ENCODE measurements at regions not wholly inside any gene's neighbourhood (a gene's known extent, or its start where the extent isn't known, plus 50 kb on each side); places are given as distances from the start of the nearest gene placed in this dataset.

DNA sequence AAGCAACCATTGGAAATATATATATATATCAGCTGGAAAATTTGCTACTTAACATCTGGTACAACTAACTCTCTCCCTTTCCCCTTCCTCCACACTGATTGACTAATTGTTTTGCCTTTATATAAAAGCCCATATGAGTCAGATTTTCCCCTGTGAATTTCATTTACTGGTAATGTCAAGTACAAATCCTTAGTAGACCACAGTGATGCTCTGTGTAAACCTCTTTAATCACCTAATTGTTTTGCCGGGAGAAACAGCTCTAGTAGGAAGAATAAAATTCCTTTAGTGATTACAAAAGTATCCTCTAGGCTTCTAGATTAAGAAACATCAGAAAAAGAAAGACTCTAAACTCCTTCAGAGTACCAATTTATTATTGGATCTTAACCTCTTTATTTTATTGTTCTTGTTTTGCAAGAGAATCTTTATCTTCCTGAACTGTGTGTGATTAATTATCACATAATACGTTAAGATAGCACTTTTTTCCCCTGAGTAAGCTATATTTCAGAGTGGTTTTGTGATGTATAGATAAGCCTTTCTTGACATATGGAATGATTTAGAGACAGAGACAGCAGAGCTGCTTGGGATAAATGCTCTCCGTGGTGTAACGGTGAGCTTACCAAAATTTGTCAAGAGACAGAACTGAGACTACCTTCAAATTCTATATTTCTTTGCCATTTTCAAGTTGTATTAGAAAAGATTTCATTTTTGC lies 1606.4 kb upstream of the TENM3 start:
- TF ChIP-seq POLR2A (IDR thresholded peaks at IDR 0.05; ENCODE audit: low read length) (no peak), GATA1 (IDR thresholded peaks at IDR 0.05; ENCODE audit: low read depth, low read length) (no peak)

All from erythroblast (primary cell).